ENCODE measurements at regions not wholly inside any gene's neighbourhood (a gene's known extent, or its start where the extent isn't known, plus 50 kb on each side); places are given as distances from the start of the nearest gene placed in this dataset.

GRCh38 chr6:139853302-139853992 lies 479.0 kb upstream of the CITED2 start:
- TF ChIP-seq ZNF274 (IDR thresholded peaks at IDR 0.05; ENCODE audit: low read depth, low read length) (no peak), SUZ12 (IDR thresholded peaks at IDR 0.05; ENCODE audit: extremely low read depth, insufficient read depth, insufficient read length) (no peak)
